ENCODE measurements at regions not wholly inside any gene's neighbourhood (a gene's known extent, or its start where the extent isn't known, plus 50 kb on each side); places are given as distances from the start of the nearest gene placed in this dataset.
"Not testable (repeated sequence)": the region's sequence is repeated elsewhere in the genome, so short reads cannot be mapped to it uniquely, and the experiment has no call there.

- no peak for TF ChIP-seq CTCF (IDR thresholded peaks at IDR 0.05)
- Mint-ChIP-seq H3K4me3 (ENCODE audit: unreplicated experiment) (no peak overlapping the region), H3K36me3 (ENCODE audit: low read depth) (no peaks in the 10 kb centered on the region), H3K9me3 (ENCODE audit: low read depth) (peaks cover 7% of the 10 kb centered on the region), H3K27ac (ENCODE audit: unreplicated experiment) (no peak overlapping the region), H3K4me1 (ENCODE audit: low read depth) (no peaks in the 10 kb centered on the region), H3K27me3 (ENCODE audit: low read depth) (peaks cover 8% of the 10 kb centered on the region)
- DNase-seq (ENCODE audit: low spot score): no peak
Measured at GRCh38 chr3:103863381-103863780, 1428.6 kb downstream of the ZPLD1 start.

- TF ChIP-seq CTCF (IDR thresholded peaks at IDR 0.05): no peak
- Mint-ChIP-seq H3K9me3 (ENCODE audit: low read depth) (peaks cover 7% of the 10 kb centered on the region), H3K36me3 (ENCODE audit: low read depth) (no peaks in the 10 kb centered on the region), H3K27ac (ENCODE audit: unreplicated experiment) (no peak overlapping the region), H3K4me1 (ENCODE audit: low read depth) (no peaks in the 10 kb centered on the region), H3K27me3 (ENCODE audit: low read depth) (peaks cover 9% of the 10 kb centered on the region), H3K4me3 (ENCODE audit: unreplicated experiment) (no peak overlapping the region)
- no peak for DNase-seq (ENCODE audit: low spot score)
Measured at GRCh38 chr3:103866113-103866512, 1431.3 kb downstream of the ZPLD1 start.

- no peaks in the 10 kb centered on the region for H3K36me3 Mint-ChIP-seq (ENCODE audit: low read depth)
- no peak for TF ChIP-seq CTCF (IDR thresholded peaks at IDR 0.05)
- no peak for DNase-seq (ENCODE audit: low spot score)
Measured at GRCh38 chr3:103873021-103873420, 1438.2 kb downstream of the ZPLD1 start.

GRCh38 chr3:103873897-103874545 lies 1439.2 kb downstream of the ZPLD1 start:
- peaks cover 10% of the 10 kb centered on the region for H3K27me3 Mint-ChIP-seq (ENCODE audit: low read depth)
- TF ChIP-seq CTCF (IDR thresholded peaks at IDR 0.05): no peak
- H3K9me3 Mint-ChIP-seq (ENCODE audit: low read depth): no peaks in the 10 kb centered on the region
- DNase-seq (ENCODE audit: low spot score): no peak
- H3K27ac Mint-ChIP-seq (ENCODE audit: unreplicated experiment): no peak overlapping the region
- H3K36me3 Mint-ChIP-seq (ENCODE audit: low read depth): no peaks in the 10 kb centered on the region
- H3K4me1 Mint-ChIP-seq (ENCODE audit: low read depth): no peaks in the 10 kb centered on the region
- no peak overlapping the region for H3K4me3 Mint-ChIP-seq (ENCODE audit: unreplicated experiment)

More at GRCh38 chr3:103873021-103873420, 1438.2 kb downstream of the ZPLD1 start:
- no peak overlapping the region for H3K4me3 Mint-ChIP-seq (ENCODE audit: unreplicated experiment)
- H3K27me3 Mint-ChIP-seq (ENCODE audit: low read depth): peaks cover 16% of the 10 kb centered on the region
- no peak overlapping the region for H3K27ac Mint-ChIP-seq (ENCODE audit: unreplicated experiment)
- H3K9me3 Mint-ChIP-seq (ENCODE audit: low read depth): no peaks in the 10 kb centered on the region
- H3K4me1 Mint-ChIP-seq (ENCODE audit: low read depth): no peaks in the 10 kb centered on the region

DNA sequence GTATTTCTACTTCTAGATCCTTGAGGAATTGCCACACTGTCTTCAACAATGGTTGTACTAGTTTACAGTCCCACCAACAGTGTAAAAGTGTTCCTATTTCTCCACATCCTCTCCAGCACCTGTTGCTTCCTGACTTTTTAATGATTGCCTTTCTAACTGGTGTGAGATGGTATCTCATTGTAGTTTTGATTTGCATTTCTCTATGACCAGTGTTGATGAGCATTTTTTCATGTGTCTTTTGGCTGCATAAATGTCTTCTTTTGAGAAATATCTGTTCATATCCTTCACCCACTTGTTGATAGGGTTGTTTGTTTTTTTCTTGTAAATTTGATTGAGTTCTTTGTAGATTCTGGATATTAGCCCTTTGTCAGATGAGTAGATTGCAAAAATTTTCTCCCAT lies 1447.0 kb downstream of the ZPLD1 start:
- H3K9me3 Mint-ChIP-seq (ENCODE audit: low read depth); H3K4me1 Mint-ChIP-seq (ENCODE audit: low read depth); H3K27ac Mint-ChIP-seq (ENCODE audit: unreplicated experiment); DNase-seq (ENCODE audit: low spot score); H3K4me3 Mint-ChIP-seq (ENCODE audit: unreplicated experiment); H3K36me3 Mint-ChIP-seq (ENCODE audit: low read depth): not testable (repeated sequence)
- H3K27me3 Mint-ChIP-seq (ENCODE audit: low read depth): peaks cover 15% of the 10 kb centered on the region

- H3K4me3 Mint-ChIP-seq (ENCODE audit: unreplicated experiment): no peak overlapping the region
- no peak for DNase-seq (ENCODE audit: low spot score)
- no peaks in the 10 kb centered on the region for H3K4me1 Mint-ChIP-seq (ENCODE audit: low read depth)
- H3K36me3 Mint-ChIP-seq (ENCODE audit: low read depth): no peaks in the 10 kb centered on the region
- no peak for TF ChIP-seq CTCF (IDR thresholded peaks at IDR 0.05)
- H3K27me3 Mint-ChIP-seq (ENCODE audit: low read depth): peaks cover 10% of the 10 kb centered on the region
- H3K9me3 Mint-ChIP-seq (ENCODE audit: low read depth): no peaks in the 10 kb centered on the region
- H3K27ac Mint-ChIP-seq (ENCODE audit: unreplicated experiment): no peak overlapping the region
Measured at GRCh38 chr3:103889675-103890074, 1454.9 kb downstream of the ZPLD1 start.
